LNCaP clone FGC (cell line): ENCODE measurements at regions not wholly inside any gene's neighbourhood (a gene's known extent, or its start where the extent isn't known, plus 50 kb on each side); places are given as distances from the start of the nearest gene placed in this dataset.

ENCODE experiments used
- DNase-seq: peaks from one replicate; pipeline ENCODE4 v3.0.0-alpha.2; 2011; ENCODE audit warnings: low read depth
- H3K4me3 ChIP-seq: 2 replicates; pipeline ENCODE4 v1.5.1; 2011; ENCODE audit warnings: mild to moderate bottlenecking, low read depth, low read length, control low read depth
- TF ChIP-seq, protein P1 (sequence below): IDR thresholded peaks from 2 replicates; pipeline ENCODE4 v1.5.1; 2012; ENCODE audit warnings: mild to moderate bottlenecking; ENCODE audit not compliant: control insufficient read depth, insufficient read depth; ENCODE audit errors: extremely low read depth

DNA sequence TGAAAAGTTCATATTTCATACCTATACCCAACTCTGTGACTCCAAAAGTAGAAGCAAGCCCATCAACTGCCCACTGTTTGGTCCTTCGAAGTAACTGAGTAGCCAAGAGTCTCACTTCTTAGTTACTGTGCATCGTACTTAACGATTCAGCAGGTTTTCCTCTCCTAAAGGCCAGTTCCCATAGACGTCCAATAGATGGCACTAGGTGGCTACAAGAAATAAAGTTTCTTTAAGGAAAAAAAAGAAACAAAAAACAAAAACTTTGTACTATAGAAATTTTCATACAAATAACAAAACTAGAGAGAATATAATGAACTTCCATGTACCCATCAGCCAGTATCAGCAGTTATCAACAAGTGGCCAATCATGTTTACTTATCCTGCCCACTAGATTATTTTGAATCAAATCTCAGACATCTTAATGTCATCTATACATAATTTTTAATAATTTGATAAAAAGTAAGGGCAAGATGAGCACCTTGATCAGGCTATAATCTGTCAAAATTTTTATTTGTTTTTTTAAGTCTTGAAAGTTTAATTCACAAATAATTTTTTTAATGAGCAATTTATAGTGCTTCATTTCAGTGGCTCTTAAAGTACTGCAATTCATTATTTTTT lies 63.8 kb upstream of the ACP3 start:
- peak; percentile 64 for DNase-seq
- TF ChIP-seq, protein P1, sequence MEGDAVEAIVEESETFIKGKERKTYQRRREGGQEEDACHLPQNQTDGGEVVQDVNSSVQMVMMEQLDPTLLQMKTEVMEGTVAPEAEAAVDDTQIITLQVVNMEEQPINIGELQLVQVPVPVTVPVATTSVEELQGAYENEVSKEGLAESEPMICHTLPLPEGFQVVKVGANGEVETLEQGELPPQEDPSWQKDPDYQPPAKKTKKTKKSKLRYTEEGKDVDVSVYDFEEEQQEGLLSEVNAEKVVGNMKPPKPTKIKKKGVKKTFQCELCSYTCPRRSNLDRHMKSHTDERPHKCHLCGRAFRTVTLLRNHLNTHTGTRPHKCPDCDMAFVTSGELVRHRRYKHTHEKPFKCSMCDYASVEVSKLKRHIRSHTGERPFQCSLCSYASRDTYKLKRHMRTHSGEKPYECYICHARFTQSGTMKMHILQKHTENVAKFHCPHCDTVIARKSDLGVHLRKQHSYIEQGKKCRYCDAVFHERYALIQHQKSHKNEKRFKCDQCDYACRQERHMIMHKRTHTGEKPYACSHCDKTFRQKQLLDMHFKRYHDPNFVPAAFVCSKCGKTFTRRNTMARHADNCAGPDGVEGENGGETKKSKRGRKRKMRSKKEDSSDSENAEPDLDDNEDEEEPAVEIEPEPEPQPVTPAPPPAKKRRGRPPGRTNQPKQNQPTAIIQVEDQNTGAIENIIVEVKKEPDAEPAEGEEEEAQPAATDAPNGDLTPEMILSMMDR: peak; percentile 72
- H3K4me3 ChIP-seq: no peak overlapping the region

DNA sequence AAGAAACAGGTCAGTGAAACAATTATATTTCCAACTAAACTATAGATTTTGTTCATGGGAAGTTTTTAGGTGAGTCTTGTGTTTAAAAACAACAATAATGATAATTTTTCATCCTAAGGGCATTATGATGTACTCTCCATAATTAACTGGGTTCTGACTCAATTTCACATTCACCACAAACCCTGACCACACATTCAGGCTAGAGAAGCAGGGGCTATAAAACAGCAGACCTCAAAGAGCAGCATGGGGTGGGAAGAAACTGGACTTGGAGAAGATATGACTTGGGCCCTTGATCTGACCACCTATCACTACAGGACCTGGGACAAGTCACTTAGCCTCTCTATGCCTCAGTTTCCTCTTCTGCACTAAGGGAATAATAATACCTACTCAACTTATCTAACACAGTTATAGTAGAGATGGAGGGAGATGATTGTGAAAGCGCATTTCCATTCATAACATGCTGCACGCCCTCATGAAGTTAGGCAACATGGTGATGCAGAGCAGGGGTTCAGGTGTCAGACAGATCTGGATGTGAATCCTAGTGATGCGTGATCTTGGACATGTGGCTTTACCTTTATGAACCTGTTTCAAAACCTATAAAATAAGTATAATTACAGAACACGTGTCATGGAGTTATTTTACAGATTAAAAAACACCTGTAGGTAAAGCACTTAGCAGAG lies 63.0 kb upstream of the ACP3 start:
- no peak overlapping the region for H3K4me3 ChIP-seq
- TF ChIP-seq, protein P1: no peak
- DNase-seq: no peak

- H3K4me3 ChIP-seq: no peak overlapping the region
- TF ChIP-seq, protein P1: no peak
- DNase-seq: peak; percentile 72
These were observed 62.0 kb upstream of the ACP3 start for GRCh38 chr3:132255041-132255745.

DNA sequence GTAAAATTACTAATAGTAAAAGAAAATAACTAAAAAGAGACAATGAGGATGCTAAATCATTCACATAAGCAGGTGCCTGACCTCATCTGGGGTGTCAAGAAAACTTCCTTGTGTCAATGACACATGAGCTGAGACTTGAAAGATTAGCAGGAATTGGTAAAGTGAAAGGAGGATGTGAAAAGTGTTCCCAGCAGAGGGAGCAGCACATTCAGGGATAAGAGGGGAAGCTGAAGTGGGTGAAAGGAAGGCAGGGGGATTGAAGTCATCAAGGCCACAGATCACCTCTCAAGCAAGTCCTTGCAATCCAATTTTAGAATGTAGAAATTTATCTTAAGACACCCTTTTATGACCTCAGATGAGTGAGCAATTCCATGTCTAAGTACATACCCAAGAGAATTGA lies 60.2 kb upstream of the ACP3 start:
- no peak for DNase-seq
- TF ChIP-seq, protein P1: peak; percentile 70

GRCh38 chr3:132261506-132261905 lies 55.7 kb upstream of the ACP3 start:
- TF ChIP-seq, protein P1: no peak
- H3K4me3 ChIP-seq: no peak overlapping the region
- no peak for DNase-seq

More for the DNA sequence above, 60.2 kb upstream of the ACP3 start:
- no peak overlapping the region for H3K4me3 ChIP-seq

- TF ChIP-seq, protein P1: no peak
- H3K4me3 ChIP-seq: no peak overlapping the region
- DNase-seq: no peak
These were observed 54.9 kb upstream of the ACP3 start for GRCh38 chr3:132262305-132262704.
